OCI-LY1 (cell line): ENCODE measurements at regions not wholly inside any gene's neighbourhood (a gene's known extent, or its start where the extent isn't known, plus 50 kb on each side); places are given as distances from the start of the nearest gene placed in this dataset.

Source experiments
- H2AFZ ChIP-seq: fragments of 200-600 bp; sonication (generic), shearing (Covaris generic); 2 replicates; pipeline ENCODE4 v1.6.0; 2014; ENCODE audit warnings: antibody characterized with exemption, mild to moderate bottlenecking, low read length
- H3F3A ChIP-seq: fragments of 200-600 bp; sonication (generic), shearing (Covaris generic); 2 replicates; pipeline ENCODE4 v1.6.0; 2014; ENCODE audit warnings: mild to moderate bottlenecking, antibody characterized with exemption, low read length, moderate library complexity; ENCODE audit not compliant: insufficient read depth
- H3K27ac ChIP-seq: fragments of 200-600 bp; sonication (generic); 2 replicates; pipeline ENCODE4 v1.5.1; 2014; ENCODE audit warnings: low read length, mixed run types, mild to moderate bottlenecking, low read depth; ENCODE audit not compliant: poor library complexity, severe bottlenecking
- H3K27me3 ChIP-seq: fragments of 200-600 bp; sonication (generic); 2 replicates; pipeline ENCODE4 v1.6.0; 2014; ENCODE audit warnings: antibody characterized with exemption, mild to moderate bottlenecking, low read length, moderate library complexity; ENCODE audit not compliant: insufficient read depth
- H3K36me3 ChIP-seq: fragments of 200-600 bp; sonication (generic); 2 replicates; pipeline ENCODE4 v1.6.1; 2014; ENCODE audit warnings: mild to moderate bottlenecking, antibody characterized with exemption, low read length, moderate library complexity, mixed read lengths; ENCODE audit not compliant: insufficient read depth
- H3K4me1 ChIP-seq: fragments of 200-600 bp; sonication (generic); 2 replicates; pipeline ENCODE4 v1.5.1; 2014; ENCODE audit warnings: mild to moderate bottlenecking, low read length, moderate library complexity; ENCODE audit not compliant: insufficient read depth, severe bottlenecking
- H3K4me2 ChIP-seq: fragments of 200-600 bp; sonication (generic), shearing (Covaris generic); 2 replicates; pipeline ENCODE4 v1.6.1; 2014; ENCODE audit warnings: low read length
- H3K4me3 ChIP-seq: fragments of 200-600 bp; sonication (generic); 2 replicates; pipeline ENCODE4 v1.5.1; 2014; ENCODE audit warnings: low read length, low read depth, mild to moderate bottlenecking, mixed read lengths; ENCODE audit not compliant: poor library complexity, severe bottlenecking
- H3K79me2 ChIP-seq: fragments of 200-600 bp; shearing (Covaris generic); 2 replicates; pipeline ENCODE4 v1.6.1; 2016; ENCODE audit warnings: mixed run types, low read length, mixed read lengths; ENCODE audit not compliant: insufficient read depth
- H3K9ac ChIP-seq: fragments of 200-600 bp; sonication (generic), shearing (Covaris generic); 2 replicates; pipeline ENCODE4 v1.6.1; 2014; ENCODE audit warnings: mild to moderate bottlenecking, low read length, mixed read lengths
- H3K9me2 ChIP-seq: fragments of 200-600 bp; sonication (generic), shearing (Covaris generic); 2 replicates; pipeline ENCODE4 v1.6.1; 2014; ENCODE audit warnings: low read depth, mild to moderate bottlenecking, low read length, mixed read lengths
- H3K9me3 ChIP-seq: fragments of 200-600 bp; shearing (Covaris generic); 2 replicates; pipeline ENCODE4 v1.6.1; 2014; ENCODE audit warnings: low read length, mixed read lengths
- H4K20me1 ChIP-seq: fragments of 200-600 bp; sonication (generic), shearing (Covaris generic); 2 replicates; pipeline ENCODE4 v1.6.0; 2016; ENCODE audit warnings: mild to moderate bottlenecking, low read length; ENCODE audit not compliant: insufficient read depth
- EZH2 ChIP-seq: fragments of 200-600 bp; sonication (generic), shearing (Covaris generic); IDR thresholded peaks from 2 replicates; pipeline ENCODE4 v1.8.0; 2017; ENCODE audit warnings: borderline replicate concordance, mixed run types, mild to moderate bottlenecking, antibody characterized with exemption, low read length, moderate library complexity, mixed read lengths
- TF ChIP-seq, protein P1 (sequence below): fragments of 200-600 bp; sonication (generic), shearing (Covaris generic); IDR thresholded peaks from 2 replicates; pipeline ENCODE4 v1.5.1; 2017; ENCODE audit warnings: mild to moderate bottlenecking, antibody characterized with exemption, low read length, moderate library complexity, mixed read lengths

DNA sequence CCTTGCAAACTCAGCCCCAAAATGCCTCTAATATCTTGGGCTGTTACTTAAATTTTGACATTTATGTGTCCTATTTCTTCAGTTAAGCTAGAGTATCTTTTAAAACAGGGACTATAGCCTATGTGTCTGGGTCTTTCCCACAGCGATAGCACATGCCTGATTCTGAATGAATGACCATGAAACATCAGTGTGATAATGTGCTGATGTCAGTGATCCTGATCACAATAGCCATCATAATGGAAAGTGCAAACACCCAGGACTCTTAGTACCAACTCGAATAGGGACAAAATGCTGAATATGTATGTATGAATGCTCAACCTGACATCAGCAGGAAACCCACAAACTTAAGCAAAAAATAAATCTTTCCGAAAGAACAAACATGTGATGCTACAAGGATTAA is 537.4 kb downstream of the IGSF11 start:
- Histone ChIP-seq H3K36me3 (no peaks in the 10 kb centered on the region), H4K20me1 (no peaks in the 10 kb centered on the region), H3K27me3 (no peaks in the 10 kb centered on the region), H3K9me2 (no peaks in the 10 kb centered on the region), H3K4me2 (no peak overlapping the region), H3K9ac (no peak overlapping the region), H3K9me3 (no peaks in the 10 kb centered on the region), H3K27ac (no peak overlapping the region), H3K79me2 (no peaks in the 10 kb centered on the region), H2AFZ (no peak overlapping the region), H3K4me1 (no peaks in the 10 kb centered on the region), H3K4me3 (no peak overlapping the region), H3F3A (no peaks in the 10 kb centered on the region)
- TF ChIP-seq, protein P1, sequence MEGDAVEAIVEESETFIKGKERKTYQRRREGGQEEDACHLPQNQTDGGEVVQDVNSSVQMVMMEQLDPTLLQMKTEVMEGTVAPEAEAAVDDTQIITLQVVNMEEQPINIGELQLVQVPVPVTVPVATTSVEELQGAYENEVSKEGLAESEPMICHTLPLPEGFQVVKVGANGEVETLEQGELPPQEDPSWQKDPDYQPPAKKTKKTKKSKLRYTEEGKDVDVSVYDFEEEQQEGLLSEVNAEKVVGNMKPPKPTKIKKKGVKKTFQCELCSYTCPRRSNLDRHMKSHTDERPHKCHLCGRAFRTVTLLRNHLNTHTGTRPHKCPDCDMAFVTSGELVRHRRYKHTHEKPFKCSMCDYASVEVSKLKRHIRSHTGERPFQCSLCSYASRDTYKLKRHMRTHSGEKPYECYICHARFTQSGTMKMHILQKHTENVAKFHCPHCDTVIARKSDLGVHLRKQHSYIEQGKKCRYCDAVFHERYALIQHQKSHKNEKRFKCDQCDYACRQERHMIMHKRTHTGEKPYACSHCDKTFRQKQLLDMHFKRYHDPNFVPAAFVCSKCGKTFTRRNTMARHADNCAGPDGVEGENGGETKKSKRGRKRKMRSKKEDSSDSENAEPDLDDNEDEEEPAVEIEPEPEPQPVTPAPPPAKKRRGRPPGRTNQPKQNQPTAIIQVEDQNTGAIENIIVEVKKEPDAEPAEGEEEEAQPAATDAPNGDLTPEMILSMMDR, result no peak
- TF ChIP-seq EZH2, result no peak

DNA sequence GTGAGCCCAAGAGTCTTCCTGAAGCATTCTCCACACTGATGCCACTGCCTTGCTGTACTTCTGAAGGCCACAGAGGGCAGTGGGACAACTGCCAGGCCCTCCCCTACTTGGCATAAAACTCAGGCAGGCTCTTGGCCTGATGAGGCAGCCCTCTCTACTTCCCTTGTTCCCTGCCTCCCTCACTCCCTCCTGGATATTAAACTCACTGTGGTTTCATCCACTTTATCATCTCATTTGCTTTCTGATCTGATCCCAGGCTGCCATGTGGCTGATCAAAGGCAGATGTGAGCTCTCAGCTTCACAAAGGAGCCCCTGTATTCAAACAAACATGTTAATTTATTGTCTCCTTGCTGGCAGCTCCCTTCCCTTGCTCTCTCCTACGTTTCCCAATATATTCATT is 533.5 kb downstream of the IGSF11 start:
- Histone ChIP-seq H4K20me1 (no peaks in the 10 kb centered on the region), H2AFZ (no peak overlapping the region), H3F3A (no peaks in the 10 kb centered on the region), H3K27ac (no peak overlapping the region), H3K4me3 (no peak overlapping the region), H3K9ac (no peak overlapping the region), H3K27me3 (no peaks in the 10 kb centered on the region), H3K4me1 (no peaks in the 10 kb centered on the region), H3K9me2 (no peaks in the 10 kb centered on the region), H3K36me3 (no peaks in the 10 kb centered on the region), H3K4me2 (no peak overlapping the region), H3K79me2 (no peaks in the 10 kb centered on the region), H3K9me3 (no peaks in the 10 kb centered on the region)
- no peak for TF ChIP-seq EZH2
- TF ChIP-seq, protein P1, result no peak

GRCh38 chr3:118504906-118505305 is 529.7 kb downstream of the IGSF11 start:
- Histone ChIP-seq H3K9me2 (no peaks in the 10 kb centered on the region), H3K4me1 (no peaks in the 10 kb centered on the region), H3K4me2 (no peak overlapping the region), H3K79me2 (no peaks in the 10 kb centered on the region), H4K20me1 (no peaks in the 10 kb centered on the region), H3F3A (no peaks in the 10 kb centered on the region), H3K9ac (no peak overlapping the region), H3K36me3 (no peaks in the 10 kb centered on the region), H2AFZ (no peak overlapping the region), H3K4me3 (no peak overlapping the region), H3K9me3 (no peaks in the 10 kb centered on the region), H3K27me3 (no peaks in the 10 kb centered on the region), H3K27ac (no peak overlapping the region)
- TF ChIP-seq EZH2, result no peak
- TF ChIP-seq, protein P1, result no peak
